HG03060 (cell line): ENCODE measurements at regions not wholly inside any gene's neighbourhood (a gene's known extent, or its start where the extent isn't known, plus 50 kb on each side); places are given as distances from the start of the nearest gene placed in this dataset.

Experiments used
- ATAC-seq: cut with Tn5 transposase; IDR thresholded peaks from one replicate; pipeline ENCODE4 v1.9.1; 2021; ENCODE audit warnings: low read depth, moderate number of reproducible peaks; ENCODE audit not compliant: unreplicated experiment

DNA sequence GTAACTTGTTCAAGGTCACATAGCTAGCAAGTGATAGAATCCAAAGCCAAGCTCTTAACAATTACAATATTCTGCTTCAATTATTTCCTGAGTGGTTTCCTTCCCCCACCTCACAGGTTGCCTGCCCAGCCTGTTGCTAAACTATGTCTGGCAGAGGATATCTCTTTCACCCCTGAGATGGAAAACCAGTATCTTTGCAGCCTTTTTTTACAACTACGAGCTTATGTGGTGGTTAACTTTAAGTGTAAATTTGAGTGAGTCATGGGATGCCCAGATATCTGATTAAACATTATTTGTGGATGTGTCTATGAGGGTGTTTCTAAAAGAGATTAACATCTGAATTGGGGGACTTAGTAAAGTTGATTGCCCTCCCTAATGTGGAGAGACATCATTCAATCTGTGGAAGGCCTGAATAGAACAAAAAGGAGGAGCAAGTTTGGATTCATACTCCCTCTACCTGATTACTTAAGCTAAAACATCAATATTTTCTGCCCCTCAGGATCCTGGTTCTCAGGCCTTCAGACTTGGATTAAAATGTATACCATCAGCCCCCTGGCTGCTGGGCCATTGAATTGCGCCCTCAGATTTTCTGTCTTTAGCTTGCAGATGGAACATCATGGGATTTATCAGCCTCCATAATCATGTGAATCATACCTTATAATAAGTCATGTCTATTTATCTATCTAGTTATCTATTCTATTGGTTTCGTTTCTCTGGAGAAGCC lies 911.9 kb downstream of the METTL15 start:
- no peak for ATAC-seq

- ATAC-seq: no peak
Observed at GRCh38 chr11:29018631-29019030, 910.4 kb downstream of the METTL15 start.

GRCh38 chr11:29017941-29018340 lies 909.8 kb downstream of the METTL15 start:
- no peak for ATAC-seq

- ATAC-seq: no peak
Observed at GRCh38 chr11:29012507-29012906, 904.3 kb downstream of the METTL15 start.

DNA sequence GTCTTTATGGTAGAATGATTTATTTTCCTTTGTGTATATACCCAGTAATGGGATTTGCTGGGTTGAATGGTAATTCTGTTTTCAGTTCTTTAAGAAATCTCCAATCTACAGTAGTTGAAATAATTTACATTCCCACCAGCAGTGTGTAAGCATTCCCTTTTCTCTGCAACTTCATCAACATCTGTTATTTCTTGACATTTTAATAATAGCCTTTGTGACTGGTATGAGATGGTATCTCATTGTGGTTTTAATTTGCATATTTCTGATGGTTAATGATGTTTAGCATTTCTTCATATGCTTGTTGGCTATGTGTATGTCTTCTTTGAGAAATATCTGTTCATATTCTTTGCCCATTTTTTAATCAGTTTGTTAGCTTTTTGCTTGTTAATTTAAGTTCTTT lies 901.2 kb downstream of the METTL15 start:
- no peak for ATAC-seq

- no peak for ATAC-seq
Observed at GRCh38 chr11:29008481-29008880, 900.3 kb downstream of the METTL15 start.

DNA sequence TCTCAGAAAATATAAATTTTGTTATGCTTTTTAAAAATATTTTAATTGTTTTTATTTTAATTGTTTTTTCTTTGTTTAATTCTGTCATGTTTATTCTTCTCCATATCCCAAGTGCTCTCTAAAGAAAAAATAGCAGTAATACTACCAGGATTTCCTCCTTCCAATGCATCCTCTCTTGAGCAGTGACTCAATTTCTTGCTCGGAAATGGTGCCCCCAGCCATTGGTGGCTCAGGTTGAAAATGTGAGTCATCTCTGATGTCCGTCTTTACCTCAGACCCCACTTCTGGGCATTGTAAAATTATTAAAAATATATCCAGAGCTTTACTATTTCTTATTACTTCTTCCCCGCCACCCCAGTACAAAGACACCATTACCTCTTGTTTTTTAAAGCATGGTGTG lies 898.5 kb downstream of the METTL15 start:
- ATAC-seq: no peak

GRCh38 chr11:29005401-29005980 lies 897.3 kb downstream of the METTL15 start:
- no peak for ATAC-seq

DNA sequence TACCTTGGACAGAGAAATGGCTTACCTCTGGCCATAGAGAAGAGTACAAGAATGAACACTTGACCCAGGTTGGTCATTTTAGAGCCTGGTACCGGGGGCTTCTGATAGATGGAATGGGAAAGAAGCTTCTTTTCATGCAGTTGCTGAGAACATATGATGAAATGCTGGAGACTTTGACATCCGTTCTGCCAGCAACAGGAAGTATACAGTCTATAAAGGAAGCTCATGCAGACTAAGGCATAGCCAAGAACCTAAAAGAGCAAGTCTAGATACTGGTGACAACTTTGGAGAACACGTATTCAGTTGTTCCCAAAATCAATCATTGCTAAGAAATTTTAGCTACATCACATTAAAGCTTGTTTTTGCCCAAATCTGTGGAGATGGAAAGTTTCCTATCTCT lies 894.6 kb downstream of the METTL15 start:
- no peak for ATAC-seq

GRCh38 chr11:28999620-29000019 lies 891.4 kb downstream of the METTL15 start:
- ATAC-seq: no peak

DNA sequence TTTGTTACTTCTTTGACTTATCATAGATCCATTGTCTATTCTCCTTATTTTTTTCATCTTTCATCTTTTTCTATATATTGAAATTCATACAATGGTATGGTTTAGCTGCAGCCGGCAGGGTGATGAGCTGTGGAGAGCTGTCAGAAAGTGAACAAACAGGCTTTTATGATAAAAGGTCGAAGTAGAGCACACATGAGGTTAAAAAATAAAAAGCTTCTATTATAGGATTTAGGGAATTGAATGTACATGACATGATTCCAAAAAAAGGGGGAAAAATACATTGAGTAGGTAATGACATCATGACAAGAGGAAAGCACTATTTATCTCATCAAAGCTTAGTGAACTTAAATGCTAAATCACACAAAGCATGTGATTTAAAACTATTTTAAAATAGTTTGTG lies 884.8 kb downstream of the METTL15 start:
- no peak for ATAC-seq

GRCh38 chr11:28984231-28984630 lies 876.0 kb downstream of the METTL15 start:
- no peak for ATAC-seq

DNA sequence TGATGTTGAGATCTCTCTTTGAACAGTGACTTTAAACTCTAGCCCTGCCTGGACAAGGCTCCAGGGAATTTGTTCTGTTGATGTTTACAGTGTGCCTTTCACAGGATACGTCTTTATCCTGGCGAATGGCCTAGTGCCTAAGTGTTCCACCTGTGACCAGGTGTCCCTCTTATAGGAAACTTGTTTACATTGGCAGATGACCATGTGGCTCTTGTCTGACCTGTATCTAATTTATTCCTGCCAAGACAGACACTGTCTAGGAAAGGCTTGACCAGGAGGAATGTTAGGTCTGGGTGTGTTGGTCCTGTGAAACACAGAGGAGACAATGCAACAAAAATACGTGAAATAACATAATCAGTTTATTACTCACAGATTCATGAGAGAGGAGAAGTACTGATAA lies 875.6 kb downstream of the METTL15 start:
- ATAC-seq: no peak

GRCh38 chr11:28981381-28981780 lies 873.2 kb downstream of the METTL15 start:
- no peak for ATAC-seq

- no peak for ATAC-seq
Observed at GRCh38 chr11:28976801-28977145, 868.6 kb downstream of the METTL15 start.

DNA sequence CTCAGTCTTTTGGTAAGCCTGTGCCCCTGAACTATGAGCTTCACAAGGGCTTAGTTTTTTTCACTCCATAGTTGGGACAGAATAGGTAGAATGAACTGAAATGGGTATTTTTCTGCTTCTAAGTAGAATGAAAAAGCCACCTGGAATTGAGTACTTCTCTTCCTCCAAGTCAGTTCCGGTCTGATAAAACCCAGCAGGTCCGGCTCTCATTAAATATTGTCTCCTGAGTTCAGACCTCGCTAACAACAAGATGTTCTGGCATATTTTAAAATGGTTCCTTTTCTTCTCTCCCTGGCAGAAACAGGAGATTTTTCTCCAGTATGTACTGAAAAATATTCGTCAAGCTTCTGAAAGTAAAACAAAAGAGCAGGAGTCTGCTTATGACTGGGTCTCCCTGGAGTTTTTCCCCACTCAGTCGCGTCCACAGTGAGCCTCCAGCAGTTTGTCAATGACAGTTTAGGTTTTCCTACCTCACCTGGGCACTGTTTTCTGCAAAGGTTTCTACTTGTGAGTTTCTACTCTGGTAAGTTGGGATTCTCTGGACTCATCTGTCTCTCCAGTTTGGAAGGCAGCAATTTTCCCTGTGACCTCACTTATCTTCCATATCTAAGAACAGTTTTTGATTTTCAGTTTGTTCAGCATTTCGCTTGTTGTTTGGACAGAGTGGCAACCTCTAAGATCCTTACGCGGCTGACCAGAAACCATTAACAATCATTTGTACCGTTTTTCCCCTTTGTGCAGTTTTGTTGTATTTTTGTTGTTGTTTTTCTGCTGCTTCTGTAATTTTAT lies 868.0 kb downstream of the METTL15 start:
- ATAC-seq: no peak

GRCh38 chr11:28969832-28970231 lies 861.6 kb downstream of the METTL15 start:
- no peak for ATAC-seq

GRCh38 chr11:28966951-28967350 lies 858.8 kb downstream of the METTL15 start:
- ATAC-seq: no peak

- no peak for ATAC-seq
Observed at GRCh38 chr11:28965819-28966218, 857.6 kb downstream of the METTL15 start.

DNA sequence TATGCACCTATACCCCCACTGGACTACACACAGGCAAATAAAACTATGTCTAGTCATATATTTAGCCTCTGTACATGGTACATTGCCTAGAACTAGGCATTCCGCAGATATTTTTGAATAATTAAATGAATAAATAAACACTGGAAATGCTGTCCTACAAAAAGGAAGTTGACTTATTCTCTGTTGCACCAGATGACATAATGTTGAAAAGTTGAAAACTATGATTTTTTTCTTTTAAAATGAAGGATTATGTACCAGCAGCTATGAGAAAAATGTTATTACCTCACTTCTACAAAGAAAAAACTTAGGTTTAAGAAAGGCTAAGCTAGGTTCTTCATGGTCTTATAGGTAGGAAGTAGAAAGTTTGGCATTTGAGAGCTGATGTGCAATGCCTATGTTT lies 856.6 kb downstream of the METTL15 start:
- no peak for ATAC-seq

DNA sequence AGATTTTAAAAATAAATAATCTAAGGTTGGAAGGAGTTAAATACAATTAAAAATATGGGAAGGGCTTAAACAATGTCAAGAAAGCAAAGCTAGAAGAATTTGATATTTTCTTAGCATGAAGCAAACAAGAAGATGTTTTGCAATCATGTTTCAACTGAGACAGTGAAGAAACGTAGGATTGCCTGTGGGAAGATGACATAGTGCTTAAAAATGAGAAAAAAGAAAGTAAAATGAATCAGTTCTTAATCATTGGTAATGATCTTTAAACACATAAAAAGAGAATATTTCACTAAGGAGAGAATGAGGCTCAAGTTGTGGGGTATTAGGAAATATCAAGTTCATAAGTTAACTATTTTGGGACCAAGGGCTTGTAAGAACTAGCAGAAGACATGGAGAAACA lies 855.0 kb downstream of the METTL15 start:
- no peak for ATAC-seq

DNA sequence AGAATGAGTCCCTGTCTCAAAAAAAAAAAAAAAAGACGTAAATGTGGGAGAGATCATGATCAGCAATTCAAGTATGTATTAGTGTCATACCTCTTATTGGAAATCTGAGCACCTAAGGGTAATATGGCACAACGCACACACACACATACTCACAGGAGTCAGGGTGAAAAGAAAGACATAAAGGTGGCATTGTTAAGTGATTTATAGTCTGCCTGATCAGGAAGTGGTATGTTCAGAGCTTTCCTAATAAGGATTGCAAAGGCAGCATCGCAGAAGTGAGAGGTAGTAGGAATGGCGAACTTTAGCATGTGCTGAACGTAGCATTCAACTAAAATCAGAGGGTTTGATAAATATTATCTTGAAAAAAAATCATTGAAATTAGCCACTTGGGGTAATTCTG lies 854.3 kb downstream of the METTL15 start:
- ATAC-seq: no peak
